ENCODE measurements at regions not wholly inside any gene's neighbourhood (a gene's known extent, or its start where the extent isn't known, plus 50 kb on each side); places are given as distances from the start of the nearest gene placed in this dataset.

DNA sequence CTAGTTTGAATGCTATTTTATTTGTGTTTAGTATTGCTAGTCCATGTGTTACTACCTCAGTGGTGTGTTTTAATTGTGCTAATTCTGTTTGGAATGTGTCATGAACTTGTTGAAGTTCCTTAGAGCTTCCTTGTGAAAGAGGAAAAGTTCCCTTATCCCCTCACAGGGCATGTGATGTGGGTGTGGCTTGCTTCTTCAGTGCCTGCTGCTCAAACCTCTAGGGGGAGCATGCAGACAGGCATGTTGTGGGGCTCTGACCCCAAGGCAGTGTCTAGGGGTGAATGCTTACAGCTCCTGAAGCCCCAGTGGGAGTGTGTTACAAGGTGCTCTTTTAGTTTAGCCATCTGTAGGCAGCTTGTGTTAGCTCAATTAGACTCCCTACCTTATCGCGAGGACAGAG is 86.5 kb downstream of the MAGED4 start:
- TF ChIP-seq, protein P1, sequence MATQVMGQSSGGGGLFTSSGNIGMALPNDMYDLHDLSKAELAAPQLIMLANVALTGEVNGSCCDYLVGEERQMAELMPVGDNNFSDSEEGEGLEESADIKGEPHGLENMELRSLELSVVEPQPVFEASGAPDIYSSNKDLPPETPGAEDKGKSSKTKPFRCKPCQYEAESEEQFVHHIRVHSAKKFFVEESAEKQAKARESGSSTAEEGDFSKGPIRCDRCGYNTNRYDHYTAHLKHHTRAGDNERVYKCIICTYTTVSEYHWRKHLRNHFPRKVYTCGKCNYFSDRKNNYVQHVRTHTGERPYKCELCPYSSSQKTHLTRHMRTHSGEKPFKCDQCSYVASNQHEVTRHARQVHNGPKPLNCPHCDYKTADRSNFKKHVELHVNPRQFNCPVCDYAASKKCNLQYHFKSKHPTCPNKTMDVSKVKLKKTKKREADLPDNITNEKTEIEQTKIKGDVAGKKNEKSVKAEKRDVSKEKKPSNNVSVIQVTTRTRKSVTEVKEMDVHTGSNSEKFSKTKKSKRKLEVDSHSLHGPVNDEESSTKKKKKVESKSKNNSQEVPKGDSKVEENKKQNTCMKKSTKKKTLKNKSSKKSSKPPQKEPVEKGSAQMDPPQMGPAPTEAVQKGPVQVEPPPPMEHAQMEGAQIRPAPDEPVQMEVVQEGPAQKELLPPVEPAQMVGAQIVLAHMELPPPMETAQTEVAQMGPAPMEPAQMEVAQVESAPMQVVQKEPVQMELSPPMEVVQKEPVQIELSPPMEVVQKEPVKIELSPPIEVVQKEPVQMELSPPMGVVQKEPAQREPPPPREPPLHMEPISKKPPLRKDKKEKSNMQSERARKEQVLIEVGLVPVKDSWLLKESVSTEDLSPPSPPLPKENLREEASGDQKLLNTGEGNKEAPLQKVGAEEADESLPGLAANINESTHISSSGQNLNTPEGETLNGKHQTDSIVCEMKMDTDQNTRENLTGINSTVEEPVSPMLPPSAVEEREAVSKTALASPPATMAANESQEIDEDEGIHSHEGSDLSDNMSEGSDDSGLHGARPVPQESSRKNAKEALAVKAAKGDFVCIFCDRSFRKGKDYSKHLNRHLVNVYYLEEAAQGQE (tag by site-specific recombination; IDR thresholded peaks at IDR 0.05), result no peak
- TF ChIP-seq, protein P2, sequence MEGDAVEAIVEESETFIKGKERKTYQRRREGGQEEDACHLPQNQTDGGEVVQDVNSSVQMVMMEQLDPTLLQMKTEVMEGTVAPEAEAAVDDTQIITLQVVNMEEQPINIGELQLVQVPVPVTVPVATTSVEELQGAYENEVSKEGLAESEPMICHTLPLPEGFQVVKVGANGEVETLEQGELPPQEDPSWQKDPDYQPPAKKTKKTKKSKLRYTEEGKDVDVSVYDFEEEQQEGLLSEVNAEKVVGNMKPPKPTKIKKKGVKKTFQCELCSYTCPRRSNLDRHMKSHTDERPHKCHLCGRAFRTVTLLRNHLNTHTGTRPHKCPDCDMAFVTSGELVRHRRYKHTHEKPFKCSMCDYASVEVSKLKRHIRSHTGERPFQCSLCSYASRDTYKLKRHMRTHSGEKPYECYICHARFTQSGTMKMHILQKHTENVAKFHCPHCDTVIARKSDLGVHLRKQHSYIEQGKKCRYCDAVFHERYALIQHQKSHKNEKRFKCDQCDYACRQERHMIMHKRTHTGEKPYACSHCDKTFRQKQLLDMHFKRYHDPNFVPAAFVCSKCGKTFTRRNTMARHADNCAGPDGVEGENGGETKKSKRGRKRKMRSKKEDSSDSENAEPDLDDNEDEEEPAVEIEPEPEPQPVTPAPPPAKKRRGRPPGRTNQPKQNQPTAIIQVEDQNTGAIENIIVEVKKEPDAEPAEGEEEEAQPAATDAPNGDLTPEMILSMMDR (tag by site-specific recombination; IDR thresholded peaks at IDR 0.05), result no peak
- TF ChIP-seq EGR2 (tag by site-specific recombination; IDR thresholded peaks at IDR 0.05; ENCODE audit: low read depth) (no peak), ZNF585B (tag by site-specific recombination; IDR thresholded peaks at IDR 0.05) (no peak)
- TF ChIP-seq, protein P3, sequence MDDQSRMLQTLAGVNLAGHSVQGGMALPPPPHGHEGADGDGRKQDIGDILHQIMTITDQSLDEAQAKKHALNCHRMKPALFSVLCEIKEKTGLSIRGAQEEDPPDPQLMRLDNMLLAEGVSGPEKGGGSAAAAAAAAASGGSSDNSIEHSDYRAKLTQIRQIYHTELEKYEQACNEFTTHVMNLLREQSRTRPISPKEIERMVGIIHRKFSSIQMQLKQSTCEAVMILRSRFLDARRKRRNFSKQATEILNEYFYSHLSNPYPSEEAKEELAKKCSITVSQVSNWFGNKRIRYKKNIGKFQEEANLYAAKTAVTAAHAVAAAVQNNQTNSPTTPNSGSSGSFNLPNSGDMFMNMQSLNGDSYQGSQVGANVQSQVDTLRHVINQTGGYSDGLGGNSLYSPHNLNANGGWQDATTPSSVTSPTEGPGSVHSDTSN (CRISPR knock-in tag; IDR thresholded peaks at IDR 0.05), result no peak
